ENCODE measurements at regions not wholly inside any gene's neighbourhood (a gene's known extent, or its start where the extent isn't known, plus 50 kb on each side); places are given as distances from the start of the nearest gene placed in this dataset.

- TF ChIP-seq CTCF (IDR thresholded peaks at IDR 0.05), result no peak
Observed at GRCh38 chr6:18567380-18567779, 180.2 kb downstream of the RNF144B start.

GRCh38 chr6:18577491-18577890 lies 190.3 kb downstream of the RNF144B start:
- TF ChIP-seq CTCF (IDR thresholded peaks at IDR 0.05), result no peak

- no peak for TF ChIP-seq CTCF (IDR thresholded peaks at IDR 0.05)
Observed at GRCh38 chr6:18579166-18579565, 192.0 kb downstream of the RNF144B start.

- TF ChIP-seq CTCF (IDR thresholded peaks at IDR 0.05), result no peak
Observed at GRCh38 chr6:18579869-18580268, 192.7 kb downstream of the RNF144B start.

GRCh38 chr6:18584372-18584771 lies 197.2 kb downstream of the RNF144B start:
- TF ChIP-seq CTCF (IDR thresholded peaks at IDR 0.05), result no peak

- no peak for TF ChIP-seq CTCF (IDR thresholded peaks at IDR 0.05)
Observed at GRCh38 chr6:18585032-18585573, 198.0 kb downstream of the RNF144B start.

GRCh38 chr6:18586133-18586532 lies 199.0 kb downstream of the RNF144B start:
- no peak for TF ChIP-seq CTCF (IDR thresholded peaks at IDR 0.05)
